ENCODE measurements at regions not wholly inside any gene's neighbourhood (a gene's known extent, or its start where the extent isn't known, plus 50 kb on each side); places are given as distances from the start of the nearest gene placed in this dataset.

DNA sequence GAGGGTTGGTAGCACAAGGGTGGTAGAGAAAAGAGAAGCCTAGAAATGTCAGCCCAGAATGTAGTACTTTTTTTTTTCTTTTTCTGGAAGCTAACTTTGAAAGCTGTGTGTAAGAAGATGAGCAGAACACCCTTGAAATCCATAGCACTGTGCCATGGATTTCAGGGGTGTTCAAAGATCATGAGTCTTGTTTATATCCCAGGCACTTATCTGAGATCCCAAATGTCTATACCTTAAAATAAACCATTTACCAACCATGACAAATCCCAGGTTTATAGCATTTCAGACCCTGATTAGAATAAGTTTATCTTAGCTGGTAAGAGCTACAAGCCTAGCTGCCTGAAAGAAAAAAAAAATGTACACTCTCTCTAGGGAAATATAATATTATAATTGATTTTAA, 389.9 kb upstream of the ANXA10 start:
- no peak for TF ChIP-seq POLR2AphosphoS2 (IDR thresholded peaks at IDR 0.05; ENCODE audit: low read depth, low read length)
- no peak for TF ChIP-seq RFX5 (IDR thresholded peaks at IDR 0.05; ENCODE audit: low read depth, low read length)
- TF ChIP-seq, protein P1, sequence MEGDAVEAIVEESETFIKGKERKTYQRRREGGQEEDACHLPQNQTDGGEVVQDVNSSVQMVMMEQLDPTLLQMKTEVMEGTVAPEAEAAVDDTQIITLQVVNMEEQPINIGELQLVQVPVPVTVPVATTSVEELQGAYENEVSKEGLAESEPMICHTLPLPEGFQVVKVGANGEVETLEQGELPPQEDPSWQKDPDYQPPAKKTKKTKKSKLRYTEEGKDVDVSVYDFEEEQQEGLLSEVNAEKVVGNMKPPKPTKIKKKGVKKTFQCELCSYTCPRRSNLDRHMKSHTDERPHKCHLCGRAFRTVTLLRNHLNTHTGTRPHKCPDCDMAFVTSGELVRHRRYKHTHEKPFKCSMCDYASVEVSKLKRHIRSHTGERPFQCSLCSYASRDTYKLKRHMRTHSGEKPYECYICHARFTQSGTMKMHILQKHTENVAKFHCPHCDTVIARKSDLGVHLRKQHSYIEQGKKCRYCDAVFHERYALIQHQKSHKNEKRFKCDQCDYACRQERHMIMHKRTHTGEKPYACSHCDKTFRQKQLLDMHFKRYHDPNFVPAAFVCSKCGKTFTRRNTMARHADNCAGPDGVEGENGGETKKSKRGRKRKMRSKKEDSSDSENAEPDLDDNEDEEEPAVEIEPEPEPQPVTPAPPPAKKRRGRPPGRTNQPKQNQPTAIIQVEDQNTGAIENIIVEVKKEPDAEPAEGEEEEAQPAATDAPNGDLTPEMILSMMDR (IDR thresholded peaks at IDR 0.05 in 2 of 3, conservative IDR thresholded peaks at IDR 0.05 in 1 of 3; ENCODE audit: control insufficient read depth in 2 of 3, extremely low read depth in 1 of 3, insufficient read depth in 1 of 3, low read depth in 3 of 3, low read length in 3 of 3) = no peak
- no peak for TF ChIP-seq BCL11A (IDR thresholded peaks at IDR 0.05; ENCODE audit: low read depth, low read length)
- TF ChIP-seq, protein P2, sequence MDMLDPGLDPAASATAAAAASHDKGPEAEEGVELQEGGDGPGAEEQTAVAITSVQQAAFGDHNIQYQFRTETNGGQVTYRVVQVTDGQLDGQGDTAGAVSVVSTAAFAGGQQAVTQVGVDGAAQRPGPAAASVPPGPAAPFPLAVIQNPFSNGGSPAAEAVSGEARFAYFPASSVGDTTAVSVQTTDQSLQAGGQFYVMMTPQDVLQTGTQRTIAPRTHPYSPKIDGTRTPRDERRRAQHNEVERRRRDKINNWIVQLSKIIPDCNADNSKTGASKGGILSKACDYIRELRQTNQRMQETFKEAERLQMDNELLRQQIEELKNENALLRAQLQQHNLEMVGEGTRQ (IDR thresholded peaks at IDR 0.05; ENCODE audit: borderline replicate concordance, low read depth, low read length) = no peak
- TF ChIP-seq JUND (IDR thresholded peaks at IDR 0.05; ENCODE audit: low read depth, low read length) = no peak
- no peak for TF ChIP-seq NFYA (IDR thresholded peaks at IDR 0.05; ENCODE audit: borderline replicate concordance, low read depth, low read length)
- no peak for TF ChIP-seq SP1 (IDR thresholded peaks at IDR 0.05; ENCODE audit: low read depth, low read length)
- TF ChIP-seq SMC3 (IDR thresholded peaks at IDR 0.05; ENCODE audit: borderline replicate concordance, low read length) = no peak
- TF ChIP-seq, protein P3, sequence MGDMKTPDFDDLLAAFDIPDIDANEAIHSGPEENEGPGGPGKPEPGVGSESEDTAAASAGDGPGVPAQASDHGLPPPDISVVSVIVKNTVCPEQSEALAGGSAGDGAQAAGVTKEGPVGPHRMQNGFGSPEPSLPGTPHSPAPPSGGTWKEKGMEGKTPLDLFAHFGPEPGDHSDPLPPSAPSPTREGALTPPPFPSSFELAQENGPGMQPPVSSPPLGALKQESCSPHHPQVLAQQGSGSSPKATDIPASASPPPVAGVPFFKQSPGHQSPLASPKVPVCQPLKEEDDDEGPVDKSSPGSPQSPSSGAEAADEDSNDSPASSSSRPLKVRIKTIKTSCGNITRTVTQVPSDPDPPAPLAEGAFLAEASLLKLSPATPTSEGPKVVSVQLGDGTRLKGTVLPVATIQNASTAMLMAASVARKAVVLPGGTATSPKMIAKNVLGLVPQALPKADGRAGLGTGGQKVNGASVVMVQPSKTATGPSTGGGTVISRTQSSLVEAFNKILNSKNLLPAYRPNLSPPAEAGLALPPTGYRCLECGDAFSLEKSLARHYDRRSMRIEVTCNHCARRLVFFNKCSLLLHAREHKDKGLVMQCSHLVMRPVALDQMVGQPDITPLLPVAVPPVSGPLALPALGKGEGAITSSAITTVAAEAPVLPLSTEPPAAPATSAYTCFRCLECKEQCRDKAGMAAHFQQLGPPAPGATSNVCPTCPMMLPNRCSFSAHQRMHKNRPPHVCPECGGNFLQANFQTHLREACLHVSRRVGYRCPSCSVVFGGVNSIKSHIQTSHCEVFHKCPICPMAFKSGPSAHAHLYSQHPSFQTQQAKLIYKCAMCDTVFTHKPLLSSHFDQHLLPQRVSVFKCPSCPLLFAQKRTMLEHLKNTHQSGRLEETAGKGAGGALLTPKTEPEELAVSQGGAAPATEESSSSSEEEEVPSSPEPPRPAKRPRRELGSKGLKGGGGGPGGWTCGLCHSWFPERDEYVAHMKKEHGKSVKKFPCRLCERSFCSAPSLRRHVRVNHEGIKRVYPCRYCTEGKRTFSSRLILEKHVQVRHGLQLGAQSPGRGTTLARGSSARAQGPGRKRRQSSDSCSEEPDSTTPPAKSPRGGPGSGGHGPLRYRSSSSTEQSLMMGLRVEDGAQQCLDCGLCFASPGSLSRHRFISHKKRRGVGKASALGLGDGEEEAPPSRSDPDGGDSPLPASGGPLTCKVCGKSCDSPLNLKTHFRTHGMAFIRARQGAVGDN (IDR thresholded peaks at IDR 0.05) = no peak
- TF ChIP-seq, protein P4, sequence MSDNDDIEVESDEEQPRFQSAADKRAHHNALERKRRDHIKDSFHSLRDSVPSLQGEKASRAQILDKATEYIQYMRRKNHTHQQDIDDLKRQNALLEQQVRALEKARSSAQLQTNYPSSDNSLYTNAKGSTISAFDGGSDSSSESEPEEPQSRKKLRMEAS (IDR thresholded peaks at IDR 0.05; ENCODE audit: low read depth, low read length) = no peak
- TF ChIP-seq, protein P5, sequence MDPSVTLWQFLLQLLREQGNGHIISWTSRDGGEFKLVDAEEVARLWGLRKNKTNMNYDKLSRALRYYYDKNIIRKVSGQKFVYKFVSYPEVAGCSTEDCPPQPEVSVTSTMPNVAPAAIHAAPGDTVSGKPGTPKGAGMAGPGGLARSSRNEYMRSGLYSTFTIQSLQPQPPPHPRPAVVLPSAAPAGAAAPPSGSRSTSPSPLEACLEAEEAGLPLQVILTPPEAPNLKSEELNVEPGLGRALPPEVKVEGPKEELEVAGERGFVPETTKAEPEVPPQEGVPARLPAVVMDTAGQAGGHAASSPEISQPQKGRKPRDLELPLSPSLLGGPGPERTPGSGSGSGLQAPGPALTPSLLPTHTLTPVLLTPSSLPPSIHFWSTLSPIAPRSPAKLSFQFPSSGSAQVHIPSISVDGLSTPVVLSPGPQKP (IDR thresholded peaks at IDR 0.05; ENCODE audit: low read depth, low read length) = no peak
- TF ChIP-seq HDGF (IDR thresholded peaks at IDR 0.05) = no peak
- TF ChIP-seq PML (IDR thresholded peaks at IDR 0.05; ENCODE audit: low read length) = no peak

All from GM12878 (cell line).